Upper lobe of right lung (tissue), 1 donor: ENCODE measurements at regions not wholly inside any gene's neighbourhood (a gene's known extent, or its start where the extent isn't known, plus 50 kb on each side); places are given as distances from the start of the nearest gene placed in this dataset.
A peak's percentile ranks its signal among the peaks of the same experiment; 100 is the strongest.

Source experiments
- ATAC-seq: fragments of 200-7000 bp; cut with Tn5 transposase; one replicate; pipeline ENCODE4 v1.9.1; 2020; ENCODE audit warnings: mild to moderate bottlenecking, moderate library complexity
- DNase-seq: peaks from one replicate; pipeline ENCODE4 v3.0.0-alpha.2; 2020
- H3K27ac ChIP-seq: fragments of 200-600 bp; one replicate; pipeline ENCODE4 v1.8.0; 2022
- H3K27me3 ChIP-seq: fragments of 200-600 bp; one replicate; pipeline ENCODE4 v1.8.0; 2022; ENCODE audit warnings: mild to moderate bottlenecking
- H3K36me3 ChIP-seq: fragments of 200-600 bp; one replicate; pipeline ENCODE4 v1.8.0; 2022
- H3K4me1 ChIP-seq: fragments of 200-600 bp; one replicate; pipeline ENCODE4 v1.8.0; 2022
- H3K4me3 ChIP-seq: fragments of 200-600 bp; one replicate; pipeline ENCODE4 v1.8.0; 2022; ENCODE audit warnings: mild to moderate bottlenecking
- H3K9me3 ChIP-seq: fragments of 200-600 bp; one replicate; pipeline ENCODE4 v1.8.0; 2022
- intact Hi-C: fragments of 100-400 bp; cut with DNase I; formaldehyde crosslinking; loops from one replicate; pipeline ENCODE4 v1.11.0; 2022
- TF ChIP-seq, protein P1 (sequence below): fragments of 200-600 bp; IDR thresholded peaks from one replicate; pipeline ENCODE4 v1.8.0; 2022; ENCODE audit warnings: antibody characterized with exemption
- donor health status: DM: no; HTN: yes; CAD: no; lungs with severe emphysema.

DNA sequence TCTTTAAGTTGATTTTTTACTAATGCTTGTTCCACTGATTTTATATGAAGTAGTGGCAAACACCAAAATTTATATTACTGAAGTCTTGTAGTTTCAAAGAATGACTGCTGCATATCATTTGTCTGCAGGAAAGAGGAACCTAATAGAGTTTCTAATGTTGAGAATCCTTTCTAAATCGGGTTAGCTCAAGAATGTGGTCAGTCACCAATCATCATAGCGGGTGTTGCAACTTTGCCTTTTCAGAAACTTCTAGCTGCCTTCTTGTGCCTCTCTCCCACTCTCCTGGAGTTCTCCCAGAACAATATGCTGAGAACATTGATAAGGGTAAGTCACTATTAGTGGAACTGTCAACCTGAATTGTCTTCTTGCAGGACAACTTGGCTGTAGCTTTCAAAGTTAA, 524.8 kb upstream of the SORCS1 start:
- no peak for DNase-seq
- no peak overlapping the region for H3K27ac ChIP-seq
- TF ChIP-seq, protein P1, sequence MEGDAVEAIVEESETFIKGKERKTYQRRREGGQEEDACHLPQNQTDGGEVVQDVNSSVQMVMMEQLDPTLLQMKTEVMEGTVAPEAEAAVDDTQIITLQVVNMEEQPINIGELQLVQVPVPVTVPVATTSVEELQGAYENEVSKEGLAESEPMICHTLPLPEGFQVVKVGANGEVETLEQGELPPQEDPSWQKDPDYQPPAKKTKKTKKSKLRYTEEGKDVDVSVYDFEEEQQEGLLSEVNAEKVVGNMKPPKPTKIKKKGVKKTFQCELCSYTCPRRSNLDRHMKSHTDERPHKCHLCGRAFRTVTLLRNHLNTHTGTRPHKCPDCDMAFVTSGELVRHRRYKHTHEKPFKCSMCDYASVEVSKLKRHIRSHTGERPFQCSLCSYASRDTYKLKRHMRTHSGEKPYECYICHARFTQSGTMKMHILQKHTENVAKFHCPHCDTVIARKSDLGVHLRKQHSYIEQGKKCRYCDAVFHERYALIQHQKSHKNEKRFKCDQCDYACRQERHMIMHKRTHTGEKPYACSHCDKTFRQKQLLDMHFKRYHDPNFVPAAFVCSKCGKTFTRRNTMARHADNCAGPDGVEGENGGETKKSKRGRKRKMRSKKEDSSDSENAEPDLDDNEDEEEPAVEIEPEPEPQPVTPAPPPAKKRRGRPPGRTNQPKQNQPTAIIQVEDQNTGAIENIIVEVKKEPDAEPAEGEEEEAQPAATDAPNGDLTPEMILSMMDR, result no peak
- no peaks in the 10 kb centered on the region for H3K9me3 ChIP-seq
- H3K4me1 ChIP-seq, result no peaks in the 10 kb centered on the region
- peak; percentile 71 for ATAC-seq
- intact Hi-C loops, result no loop called here
- no peak overlapping the region for H3K4me3 ChIP-seq
- H3K27me3 ChIP-seq, result no peaks in the 10 kb centered on the region
- H3K36me3 ChIP-seq, result no peaks in the 10 kb centered on the region

DNA sequence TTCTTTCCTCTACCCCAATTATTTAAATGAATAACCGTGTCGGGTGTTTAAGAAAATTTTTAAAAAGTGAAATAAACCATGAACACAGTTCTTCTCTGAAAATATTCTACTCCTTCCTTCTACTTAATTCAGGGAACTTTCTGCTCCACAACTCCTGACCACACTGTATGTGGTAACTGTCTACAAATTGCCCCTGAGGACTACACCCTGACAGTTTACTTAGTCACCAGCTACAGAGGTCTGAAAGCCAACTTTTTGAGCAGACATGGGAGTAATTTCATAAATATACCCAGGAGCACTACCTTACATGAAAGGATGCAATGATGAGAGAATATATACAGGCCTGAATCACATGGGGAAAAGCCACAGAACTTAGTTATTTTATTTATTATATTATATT, 523.2 kb upstream of the SORCS1 start:
- DNase-seq (no peak), ATAC-seq (peak; percentile 87)
- Histone ChIP-seq H3K9me3 (no peaks in the 10 kb centered on the region), H3K27ac (peak overlapping the region; percentile 4), H3K27me3 (no peaks in the 10 kb centered on the region), H3K4me3 (no peak overlapping the region), H3K36me3 (no peaks in the 10 kb centered on the region), H3K4me1 (no peaks in the 10 kb centered on the region)
- intact Hi-C loops, result no loop called here
- TF ChIP-seq, protein P1, result no peak

DNA sequence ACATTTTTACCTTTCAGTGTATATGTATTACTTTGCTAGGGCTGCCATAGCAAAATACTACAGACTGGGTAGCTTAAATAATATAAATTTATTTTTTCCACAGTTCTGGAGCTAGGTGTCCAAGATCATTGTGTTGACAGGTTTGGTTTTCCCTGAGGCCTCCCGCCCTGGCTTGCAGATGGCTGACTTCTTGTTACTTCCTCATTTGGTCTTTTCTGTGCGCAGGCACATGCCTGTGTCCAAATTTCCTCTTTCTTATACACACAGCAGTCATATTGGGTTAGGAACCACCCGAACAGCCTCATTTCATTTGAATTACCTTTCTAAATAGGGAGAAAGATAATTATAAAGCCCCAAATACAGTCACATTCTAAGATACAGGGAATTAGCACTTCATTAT, 521.6 kb upstream of the SORCS1 start:
- Histone ChIP-seq H3K9me3 (no peaks in the 10 kb centered on the region), H3K36me3 (no peaks in the 10 kb centered on the region), H3K4me1 (no peaks in the 10 kb centered on the region), H3K27ac (no peak overlapping the region), H3K27me3 (no peaks in the 10 kb centered on the region), H3K4me3 (no peak overlapping the region)
- intact Hi-C loops, result no loop called here
- TF ChIP-seq, protein P1, result no peak
- ATAC-seq (peak; percentile 84), DNase-seq (no peak)

DNA sequence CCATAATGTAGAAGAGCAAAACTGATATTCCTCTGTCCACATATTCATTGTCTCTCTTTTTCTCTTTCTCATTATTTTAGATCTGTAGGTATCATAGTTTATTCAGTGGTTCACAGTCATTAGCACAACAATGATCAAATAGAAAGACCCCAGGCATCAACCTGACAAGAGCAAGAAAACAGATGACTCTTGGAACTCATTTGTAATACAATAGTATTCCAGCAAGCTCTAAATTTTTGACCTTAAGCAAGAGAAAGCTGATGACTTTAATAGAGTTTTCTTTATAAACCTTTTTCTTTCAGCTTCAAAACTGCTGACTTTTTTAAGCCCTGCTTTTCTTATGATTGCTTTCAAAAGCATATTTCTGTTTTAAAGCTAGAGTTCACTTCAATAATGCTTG, 507.5 kb upstream of the SORCS1 start:
- H3K9me3 ChIP-seq, result no peaks in the 10 kb centered on the region
- ATAC-seq (no peak), DNase-seq (no peak)
- no peaks in the 10 kb centered on the region for H3K27me3 ChIP-seq
- H3K36me3 ChIP-seq, result no peaks in the 10 kb centered on the region
- intact Hi-C loops, result no loop called here
- TF ChIP-seq, protein P1, result no peak
- no peaks in the 10 kb centered on the region for H3K4me1 ChIP-seq
- H3K27ac ChIP-seq, result no peak overlapping the region
- H3K4me3 ChIP-seq, result no peak overlapping the region

DNA sequence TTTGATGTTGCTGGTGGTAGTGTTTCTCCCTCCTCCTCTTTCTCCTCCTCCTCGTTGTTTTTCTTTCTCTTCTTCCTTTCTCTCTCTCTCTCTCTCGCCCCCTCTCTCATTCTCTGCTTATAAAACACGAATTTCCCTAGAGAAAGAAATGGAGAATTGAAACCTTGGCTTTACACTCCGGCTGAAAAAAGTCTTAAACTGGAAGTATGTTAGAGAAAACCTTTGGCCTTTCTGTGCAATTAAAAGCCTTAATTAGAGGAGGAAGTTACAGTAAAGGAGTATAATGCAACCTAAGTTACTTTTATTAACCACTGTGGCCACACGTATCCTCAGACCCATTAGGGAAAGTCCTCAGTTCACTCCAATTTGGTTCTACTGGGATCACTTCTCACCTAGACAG, 501.7 kb upstream of the SORCS1 start:
- Histone ChIP-seq H3K4me3 (no peak overlapping the region), H3K4me1 (no peaks in the 10 kb centered on the region), H3K27me3 (no peaks in the 10 kb centered on the region), H3K27ac (no peak overlapping the region), H3K9me3 (no peaks in the 10 kb centered on the region), H3K36me3 (no peaks in the 10 kb centered on the region)
- TF ChIP-seq, protein P1, result no peak
- DNase-seq (no peak), ATAC-seq (no peak)
- intact Hi-C loops, result no loop called here

DNA sequence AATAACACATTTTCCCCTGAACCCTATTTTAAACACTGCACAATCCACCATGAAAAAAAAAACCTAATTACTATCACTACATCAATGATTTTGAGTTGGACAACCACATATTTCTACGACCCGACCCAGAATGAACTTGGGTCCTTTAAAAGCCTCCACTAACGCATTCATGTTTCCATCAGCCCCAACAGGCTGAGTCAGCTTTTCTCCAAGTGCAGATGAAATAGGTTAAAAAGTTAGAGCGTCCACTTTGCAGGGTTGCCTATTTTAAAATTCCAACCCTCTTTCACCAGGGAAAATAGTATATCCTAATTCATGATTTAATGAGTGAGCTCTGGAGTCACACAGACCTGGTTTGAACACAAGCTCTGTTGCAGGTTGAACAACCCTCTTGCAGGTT, 501.0 kb upstream of the SORCS1 start:
- intact Hi-C loops, result no loop called here
- ATAC-seq, result no peak
- TF ChIP-seq, protein P1, result no peak
- Histone ChIP-seq H3K27me3 (no peaks in the 10 kb centered on the region), H3K4me3 (no peak overlapping the region), H3K4me1 (no peaks in the 10 kb centered on the region), H3K36me3 (no peaks in the 10 kb centered on the region), H3K9me3 (no peaks in the 10 kb centered on the region), H3K27ac (no peak overlapping the region)
- no peak for DNase-seq
